ENCODE measurements at regions not wholly inside any gene's neighbourhood (a gene's known extent, or its start where the extent isn't known, plus 50 kb on each side); places are given as distances from the start of the nearest gene placed in this dataset.
A peak's percentile ranks its signal among the peaks of the same experiment; 100 is the strongest.
"Not testable (repeated sequence)": the region's sequence is repeated elsewhere in the genome, so short reads cannot be mapped to it uniquely, and the experiment has no call there.

DNA sequence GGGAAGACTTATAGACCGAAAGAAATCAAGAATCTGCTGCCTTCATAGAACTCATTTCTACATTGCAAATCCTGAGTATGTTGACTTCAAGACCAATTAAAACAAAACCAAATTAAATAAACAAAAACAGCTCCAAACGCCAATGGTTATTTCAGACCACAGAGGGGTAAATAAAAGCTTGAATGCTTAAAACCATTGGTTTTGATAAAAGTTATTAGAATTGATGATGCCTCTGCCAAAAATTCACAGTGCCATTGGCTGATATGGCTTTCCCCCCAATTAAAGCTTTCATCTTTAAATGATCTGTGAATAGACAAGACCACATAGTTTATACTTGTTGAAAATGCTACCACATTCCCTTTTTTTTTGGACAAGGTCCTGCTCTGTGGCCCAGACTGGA is 188.5 kb downstream of the NFKBIZ start:
- DNase-seq = no peak

DNA sequence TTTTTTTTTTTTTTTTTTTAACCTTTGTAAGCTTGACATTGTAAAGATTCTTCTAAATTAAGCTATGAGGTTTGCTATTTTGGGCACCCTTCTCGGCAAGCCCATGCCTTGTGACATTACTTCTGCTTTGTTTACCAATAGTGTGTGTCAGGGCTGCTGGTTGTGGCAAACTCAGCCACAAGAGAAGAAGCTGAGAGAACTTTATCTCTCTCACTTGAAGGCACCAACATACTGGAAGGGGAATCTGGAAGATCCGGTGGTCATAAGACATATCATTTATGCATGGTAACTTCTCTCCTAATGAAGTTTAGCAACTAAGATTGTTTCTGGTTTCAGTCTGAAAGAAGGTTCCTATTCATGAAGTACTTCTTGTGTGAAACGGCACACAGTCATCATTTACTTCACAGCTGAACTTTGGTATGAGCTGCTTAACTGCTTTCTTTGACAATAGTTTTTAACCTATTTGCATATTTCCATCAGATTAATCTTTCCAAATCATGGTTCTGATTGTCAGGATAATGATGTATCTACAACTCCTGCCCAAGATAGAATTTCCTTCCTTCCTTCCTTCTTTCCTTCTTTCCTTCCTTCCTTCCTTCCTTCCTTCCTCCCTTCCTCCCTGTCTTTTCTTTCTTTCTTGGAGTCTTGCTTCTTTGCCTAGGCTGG is 189.3 kb downstream of the NFKBIZ start:
- no peak for DNase-seq

GRCh38 chr3:102040144-102040543 is 190.8 kb downstream of the NFKBIZ start:
- DNase-seq = not testable (repeated sequence)

- DNase-seq = no peak
Observed at GRCh38 chr3:102053375-102053989, 204.2 kb downstream of the NFKBIZ start.

- no peak for DNase-seq
Observed at GRCh38 chr3:102054543-102055080, 205.3 kb downstream of the NFKBIZ start.

DNA sequence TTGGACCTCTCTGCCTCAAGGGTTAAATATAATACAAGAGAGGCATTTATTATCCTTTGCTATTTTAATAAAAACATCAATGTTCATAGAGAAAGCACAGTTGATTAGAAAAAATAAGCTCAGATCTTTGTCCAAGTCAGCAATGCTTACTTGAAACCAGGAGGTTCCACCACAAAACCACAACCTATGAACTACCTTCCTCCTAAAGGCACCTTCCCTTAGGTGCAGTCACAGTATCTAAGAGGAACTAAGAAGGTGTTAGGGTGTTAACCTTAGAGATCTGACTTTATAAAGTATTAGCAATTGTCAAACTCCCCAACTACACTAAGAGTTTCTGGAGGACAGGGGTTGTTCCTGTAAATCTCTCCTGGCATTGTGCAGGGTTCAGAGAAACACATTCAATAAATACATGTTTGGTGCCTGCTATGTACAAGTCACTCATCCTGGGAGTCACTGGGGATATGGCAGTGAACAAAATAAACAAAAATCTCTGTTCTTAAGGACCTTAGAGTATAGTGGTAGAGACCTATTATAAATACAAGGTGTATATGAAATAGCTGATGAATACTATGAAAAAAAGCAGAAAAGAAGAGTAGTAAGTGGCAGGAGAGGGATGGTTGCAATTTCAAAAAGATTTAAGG is 208.6 kb downstream of the NFKBIZ start:
- peak in 3 of 6 experiments; percentile 61 to 79 (median 68) for DNase-seq

- no peak for DNase-seq
Observed at GRCh38 chr3:102059145-102059943, 210.0 kb downstream of the NFKBIZ start.

GRCh38 chr3:102060814-102061213 is 211.5 kb downstream of the NFKBIZ start:
- DNase-seq = no peak

GRCh38 chr3:102063572-102063971 is 214.3 kb downstream of the NFKBIZ start:
- DNase-seq = no peak

- no peak for DNase-seq
Observed at GRCh38 chr3:102066470-102066869, 217.2 kb downstream of the NFKBIZ start.

DNA sequence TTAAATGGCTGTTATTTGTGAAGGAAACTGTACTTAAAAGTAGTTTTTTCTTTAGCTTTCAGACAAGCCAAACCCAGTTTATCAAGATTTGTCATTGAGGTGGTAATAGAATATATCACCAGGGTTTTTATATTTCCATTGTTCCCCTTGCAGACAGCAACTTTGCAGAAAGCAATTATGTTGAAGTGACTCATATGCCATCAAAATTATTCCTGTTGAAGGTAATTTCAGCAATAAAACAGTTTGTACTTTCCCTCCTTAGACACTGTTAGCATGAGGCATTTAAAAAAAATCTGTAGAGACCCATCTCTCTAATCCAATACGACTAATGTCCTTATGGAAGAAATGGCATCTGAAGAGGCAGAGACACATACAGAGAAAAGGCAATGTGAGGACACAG is 219.0 kb downstream of the NFKBIZ start:
- no peak for DNase-seq

GRCh38 chr3:102068736-102069135 is 219.4 kb downstream of the NFKBIZ start:
- no peak for DNase-seq

GRCh38 chr3:102069211-102069662 is 219.9 kb downstream of the NFKBIZ start:
- no peak for DNase-seq

- no peak for DNase-seq
Observed at GRCh38 chr3:102074946-102075345, 225.6 kb downstream of the NFKBIZ start.

DNA sequence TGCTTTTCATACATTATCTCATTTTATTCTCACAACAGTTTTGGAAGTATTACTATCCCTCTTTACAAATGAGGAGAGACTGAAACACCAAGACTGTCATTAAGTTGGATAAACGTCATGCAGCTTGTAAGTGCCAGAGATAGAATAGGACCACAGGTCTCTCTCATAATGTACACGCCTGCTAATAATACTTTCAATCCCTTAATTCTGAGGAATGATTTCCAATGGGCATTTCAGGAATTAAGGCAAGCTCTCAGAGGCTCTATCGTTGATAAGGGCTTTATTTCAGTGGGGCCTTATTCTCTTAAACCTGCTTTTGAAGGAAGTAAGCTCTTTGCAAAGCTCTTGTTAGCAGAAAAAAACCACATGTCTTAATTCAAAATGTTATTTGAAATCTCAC is 229.1 kb downstream of the NFKBIZ start:
- DNase-seq = peak in 1 of 6 experiments; percentile 57

DNA sequence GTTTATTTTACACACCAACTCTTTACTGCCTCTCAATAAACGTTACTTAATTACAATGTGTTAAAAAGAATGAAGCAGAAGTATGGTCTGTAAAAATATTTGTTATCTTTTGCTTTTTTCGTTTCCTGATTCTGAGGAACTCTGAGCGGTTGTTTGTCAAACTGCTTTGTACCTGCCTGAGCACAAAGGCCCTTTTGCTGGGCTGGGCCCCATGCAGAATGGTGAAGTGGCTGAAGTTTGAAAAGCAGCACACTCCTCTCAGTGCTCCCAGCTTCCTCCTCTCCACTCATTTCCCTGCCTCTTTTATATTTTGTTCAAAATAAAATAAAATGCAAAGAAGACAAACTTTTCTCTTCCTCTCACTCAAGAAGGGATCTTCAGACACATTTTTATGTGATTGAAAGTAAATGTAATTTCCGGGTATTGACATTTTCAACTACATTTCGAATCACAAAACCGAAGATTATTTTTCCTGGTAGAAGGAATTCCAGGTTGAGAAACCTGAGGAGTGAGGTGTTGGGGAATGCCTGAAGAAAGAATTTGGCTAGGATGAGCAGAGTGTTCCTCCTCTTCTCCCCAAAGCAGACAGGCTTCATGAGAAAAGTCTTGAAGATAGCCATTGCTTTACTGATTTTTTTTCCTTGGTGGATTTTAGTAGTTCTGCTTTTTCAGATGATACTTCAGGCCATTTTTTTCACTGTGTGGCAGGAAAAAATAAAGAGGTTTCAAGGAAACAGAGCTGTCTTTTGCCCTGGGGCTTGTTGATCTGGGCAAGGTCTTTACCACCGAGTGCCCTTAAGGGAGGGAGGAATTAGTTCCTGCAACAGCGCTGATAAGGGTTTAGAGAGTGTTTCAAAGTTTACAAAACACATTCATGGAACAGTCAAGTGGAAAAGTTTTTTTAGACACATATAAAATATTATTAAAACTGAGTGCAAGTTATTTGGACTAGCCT is 229.8 kb downstream of the NFKBIZ start:
- peak in 3 of 6 experiments; percentile 32 to 64 (median 57) for DNase-seq

DNA sequence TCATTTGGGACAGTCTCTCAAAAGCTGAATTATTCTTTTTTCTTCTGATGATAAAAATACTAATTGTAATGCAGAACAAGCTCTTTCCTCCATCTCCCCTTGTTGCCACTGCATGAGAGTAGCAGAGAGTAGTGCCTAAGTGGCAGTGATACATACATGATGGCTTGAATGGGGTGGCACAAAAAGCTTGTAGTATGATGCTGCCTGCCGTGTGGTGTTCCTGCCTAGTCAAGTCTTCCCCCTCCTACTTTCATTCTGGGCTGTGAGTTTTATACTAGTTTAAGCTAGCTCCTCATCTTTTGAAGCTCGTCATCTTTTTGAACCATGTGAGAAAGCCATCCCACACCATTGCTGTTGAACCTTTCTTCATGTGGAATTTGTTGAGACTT is 230.5 kb downstream of the NFKBIZ start:
- peak in 3 of 6 experiments; percentile 8 to 28 (median 8) for DNase-seq

GRCh38 chr3:102081572-102082289 is 232.4 kb downstream of the NFKBIZ start:
- DNase-seq = no peak

- DNase-seq = no peak
Observed at GRCh38 chr3:102083473-102083872, 234.2 kb downstream of the NFKBIZ start.

DNA sequence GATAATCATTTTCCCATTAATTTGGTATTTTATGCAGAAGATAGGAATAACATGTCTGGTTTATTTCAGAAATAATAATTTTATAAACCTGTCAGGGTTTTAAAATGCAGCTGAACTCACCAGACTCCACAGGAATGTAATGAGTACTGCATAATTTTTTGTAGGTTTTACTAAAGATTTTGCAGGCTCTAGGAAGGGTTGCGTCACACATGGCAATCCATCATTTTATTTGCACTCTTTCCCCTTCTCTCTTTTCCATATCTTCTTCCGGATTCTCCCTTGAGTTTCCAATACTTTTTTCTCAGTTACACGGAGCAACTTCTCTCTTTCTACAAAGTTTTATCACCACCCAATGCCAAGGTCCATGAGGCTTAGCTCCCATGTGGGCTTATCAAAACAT is 234.7 kb downstream of the NFKBIZ start:
- DNase-seq = no peak

DNA sequence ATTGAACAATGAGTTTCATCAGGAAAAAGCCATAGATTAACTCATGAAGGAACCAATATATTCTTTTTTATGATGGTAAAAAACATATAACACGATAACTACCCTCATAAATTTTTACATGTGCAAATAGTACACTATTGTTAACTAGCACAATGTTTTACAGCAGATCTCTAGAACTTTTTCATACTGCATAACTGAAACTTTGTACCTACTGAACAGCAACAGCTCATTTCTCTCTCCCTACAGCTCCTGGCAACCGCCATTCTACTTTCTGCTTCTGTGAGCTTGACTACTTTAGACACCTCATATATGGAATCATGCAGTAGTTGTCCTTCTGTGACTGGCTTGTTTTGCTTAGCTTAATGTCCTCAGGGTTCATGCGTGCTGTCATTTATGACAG is 235.4 kb downstream of the NFKBIZ start:
- DNase-seq = no peak
